OCI-LY7 (cell line): ENCODE measurements at regions not wholly inside any gene's neighbourhood (a gene's known extent, or its start where the extent isn't known, plus 50 kb on each side); places are given as distances from the start of the nearest gene placed in this dataset.
"Not testable (repeated sequence)": the region's sequence is repeated elsewhere in the genome, so short reads cannot be mapped to it uniquely, and the experiment has no call there.

Experiments used
- BruUV-seq: library from RNA; stranded (reverse); fragments of 400-500 nt; replicated peaks from 2 replicates; lab custom pipeline; 2021; lab: Mats Ljungman, UMichigan
- CTCF ChIA-PET: fragments of 300-600 bp; sonication (Branson Sonifier 250); formaldehyde crosslinking; loops from one replicate; lab custom pipeline; 2022; ENCODE audit warnings: antibody characterized with exemption; ENCODE audit not compliant: unreplicated experiment; lab: Charles Lee
- POLR2A ChIA-PET: fragments of 300-600 bp; sonication (Branson Sonifier 250); formaldehyde crosslinking; loops from one replicate; lab custom pipeline; 2022; ENCODE audit warnings: antibody characterized with exemption; lab: Charles Lee
- DNase-seq: peaks from one replicate; pipeline ENCODE4 v3.0.0-alpha.2; 2015; ENCODE audit warnings: low spot score
- H2AFZ ChIP-seq: fragments of 200-600 bp; sonication (generic), shearing (Covaris generic); 2 replicates; pipeline ENCODE4 v1.6.1; 2014; ENCODE audit warnings: mild to moderate bottlenecking, antibody characterized with exemption, low read length, moderate library complexity
- H3K27ac ChIP-seq: fragments of 200-600 bp; sonication (generic); 2 replicates; pipeline ENCODE4 v1.5.1; 2014; ENCODE audit warnings: mixed run types, low read depth, mild to moderate bottlenecking, moderate library complexity, low read length, inconsistent platforms; ENCODE audit not compliant: poor library complexity, severe bottlenecking
- H3K36me3 ChIP-seq: fragments of 200-600 bp; sonication (generic); 2 replicates; pipeline ENCODE4 v1.6.1; 2014; ENCODE audit warnings: mild to moderate bottlenecking, antibody characterized with exemption, low read length, moderate library complexity, mixed read lengths; ENCODE audit not compliant: insufficient read depth
- H3K4me1 ChIP-seq: fragments of 200-600 bp; sonication (generic); 2 replicates; pipeline ENCODE4 v1.5.1; 2014; ENCODE audit warnings: mild to moderate bottlenecking, low read length; ENCODE audit not compliant: insufficient read depth, poor library complexity, severe bottlenecking
- H3K4me2 ChIP-seq: fragments of 200-600 bp; sonication (generic); 2 replicates; pipeline ENCODE4 v1.6.1; 2014; ENCODE audit warnings: mild to moderate bottlenecking, low read length
- H3K4me3 ChIP-seq: fragments of 200-600 bp; sonication (generic); 2 replicates; pipeline ENCODE4 v1.5.1; 2014; ENCODE audit warnings: mild to moderate bottlenecking, low read depth, low read length; ENCODE audit not compliant: poor library complexity, severe bottlenecking
- H3K79me2 ChIP-seq: fragments of 200-600 bp; sonication (generic); 2 replicates; pipeline ENCODE4 v1.6.1; 2016; ENCODE audit warnings: low read depth, mild to moderate bottlenecking, low read length, moderate library complexity, mixed read lengths; ENCODE audit not compliant: insufficient read depth
- H3K9me2 ChIP-seq: fragments of 200-600 bp; sonication (generic); 2 replicates; pipeline ENCODE4 v1.6.1; 2016; ENCODE audit warnings: mild to moderate bottlenecking, low read length, mixed read lengths; ENCODE audit not compliant: insufficient read depth
- H3K9me3 ChIP-seq: fragments of 200-600 bp; sonication (generic); 2 replicates; pipeline ENCODE4 v1.6.1; 2014; ENCODE audit warnings: mild to moderate bottlenecking, mixed run types, low read length, mixed read lengths
- H4K20me1 ChIP-seq: fragments of 200-600 bp; sonication (generic); 2 replicates; pipeline ENCODE4 v1.6.1; 2014; ENCODE audit warnings: mild to moderate bottlenecking, antibody characterized with exemption, low read length, moderate library complexity, mixed read lengths; ENCODE audit not compliant: insufficient read depth
- EZH2phosphoT487 ChIP-seq: fragments of 200-600 bp; sonication (generic); IDR thresholded peaks from 2 replicates; pipeline ENCODE4 v1.6.1; 2018; ENCODE audit warnings: low read depth, borderline replicate concordance, mild to moderate bottlenecking, mixed run types, antibody characterized with exemption, low read length, moderate library complexity, mixed read lengths
- intact Hi-C: fragments of 100-400 bp; cut with micrococcal nuclease; formaldehyde crosslinking; loops from one replicate; pipeline ENCODE4 v1.10.0; 2022; ENCODE audit not compliant: unreplicated experiment
- TF ChIP-seq, protein P1 (sequence below): fragments of 200-600 bp; sonication (generic); conservative IDR thresholded peaks from 2 replicates; pipeline ENCODE4 v1.5.1; 2014; ENCODE audit warnings: mild to moderate bottlenecking, antibody characterized with exemption, low read length, moderate library complexity, mixed read lengths

- BruUV-seq: no TSS peak
Observed at GRCh38 chr22:22772883-22773282, 114.7 kb upstream of the IGLL5 start.

DNA sequence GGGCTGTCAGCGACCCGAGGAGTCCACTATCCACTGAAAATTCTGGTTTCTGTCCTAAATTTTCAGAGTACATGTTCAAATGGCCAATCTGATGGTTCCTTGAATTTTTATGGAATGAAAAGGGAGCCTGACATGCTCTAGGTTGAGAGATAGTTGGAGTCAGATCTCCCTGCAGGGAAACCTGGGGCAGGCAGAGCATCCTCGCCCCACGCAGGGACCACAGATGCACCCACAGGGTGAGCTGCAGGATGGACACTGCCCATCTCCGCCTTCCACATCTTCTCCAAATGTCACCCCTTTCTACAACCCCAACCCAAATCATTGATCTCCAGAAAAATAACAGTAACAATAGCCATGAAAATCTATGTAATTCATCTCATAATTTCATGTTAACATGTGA, 114.2 kb upstream of the IGLL5 start:
- no peak overlapping the region for H3K4me3 ChIP-seq
- H4K20me1 ChIP-seq: no peaks in the 10 kb centered on the region
- intact Hi-C loops: loop anchor here (5.0 to 10.0 kb wide), 3 partner anchors 109 to 309 kb away; no protein-coding TSS in a partner anchor
- H3K4me1 ChIP-seq: peaks cover 21% of the 10 kb centered on the region
- no peak for DNase-seq
- no peak for TF ChIP-seq EZH2phosphoT487
- TF ChIP-seq, protein P1, sequence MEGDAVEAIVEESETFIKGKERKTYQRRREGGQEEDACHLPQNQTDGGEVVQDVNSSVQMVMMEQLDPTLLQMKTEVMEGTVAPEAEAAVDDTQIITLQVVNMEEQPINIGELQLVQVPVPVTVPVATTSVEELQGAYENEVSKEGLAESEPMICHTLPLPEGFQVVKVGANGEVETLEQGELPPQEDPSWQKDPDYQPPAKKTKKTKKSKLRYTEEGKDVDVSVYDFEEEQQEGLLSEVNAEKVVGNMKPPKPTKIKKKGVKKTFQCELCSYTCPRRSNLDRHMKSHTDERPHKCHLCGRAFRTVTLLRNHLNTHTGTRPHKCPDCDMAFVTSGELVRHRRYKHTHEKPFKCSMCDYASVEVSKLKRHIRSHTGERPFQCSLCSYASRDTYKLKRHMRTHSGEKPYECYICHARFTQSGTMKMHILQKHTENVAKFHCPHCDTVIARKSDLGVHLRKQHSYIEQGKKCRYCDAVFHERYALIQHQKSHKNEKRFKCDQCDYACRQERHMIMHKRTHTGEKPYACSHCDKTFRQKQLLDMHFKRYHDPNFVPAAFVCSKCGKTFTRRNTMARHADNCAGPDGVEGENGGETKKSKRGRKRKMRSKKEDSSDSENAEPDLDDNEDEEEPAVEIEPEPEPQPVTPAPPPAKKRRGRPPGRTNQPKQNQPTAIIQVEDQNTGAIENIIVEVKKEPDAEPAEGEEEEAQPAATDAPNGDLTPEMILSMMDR: no peak
- H3K36me3 ChIP-seq: no peaks in the 10 kb centered on the region
- ChIA-PET POLR2A (no interaction called here), CTCF (no interaction called here)
- BruUV-seq: no TSS peak
- no peaks in the 10 kb centered on the region for H3K9me3 ChIP-seq
- H2AFZ ChIP-seq: no peak overlapping the region
- H3K79me2 ChIP-seq: no peaks in the 10 kb centered on the region
- H3K9me2 ChIP-seq: no peaks in the 10 kb centered on the region
- no peak overlapping the region for H3K4me2 ChIP-seq
- no peak overlapping the region for H3K27ac ChIP-seq

More at GRCh38 chr22:22772883-22773282, 114.7 kb upstream of the IGLL5 start:
- H3K4me1 ChIP-seq: peaks cover 21% of the 10 kb centered on the region
- ChIA-PET CTCF (no interaction called here), POLR2A (no interaction called here)
- no peaks in the 10 kb centered on the region for H3K9me2 ChIP-seq
- H3K36me3 ChIP-seq: no peaks in the 10 kb centered on the region
- H3K79me2 ChIP-seq: no peaks in the 10 kb centered on the region
- no peak overlapping the region for H3K4me2 ChIP-seq
- no peak overlapping the region for H3K4me3 ChIP-seq
- no peak overlapping the region for H3K27ac ChIP-seq
- TF ChIP-seq, protein P1: no peak
- TF ChIP-seq EZH2phosphoT487: no peak
- DNase-seq: no peak
- intact Hi-C loops: loop anchor here (5.0 to 10.0 kb wide), 3 partner anchors 109 to 308 kb away; no protein-coding TSS in a partner anchor
- no peaks in the 10 kb centered on the region for H4K20me1 ChIP-seq
- no peak overlapping the region for H2AFZ ChIP-seq
- H3K9me3 ChIP-seq: no peaks in the 10 kb centered on the region

GRCh38 chr22:22773979-22774604, 113.5 kb upstream of the IGLL5 start:
- no peaks in the 10 kb centered on the region for H3K79me2 ChIP-seq
- peaks cover 21% of the 10 kb centered on the region for H3K4me1 ChIP-seq
- peak; percentile 80 for DNase-seq
- no peak overlapping the region for H3K4me3 ChIP-seq
- H3K27ac ChIP-seq: no peak overlapping the region
- intact Hi-C loops: loop anchor here (5.0 to 10.0 kb wide), 3 partner anchors 108 to 309 kb away; no protein-coding TSS in a partner anchor
- H2AFZ ChIP-seq: no peak overlapping the region
- no peaks in the 10 kb centered on the region for H3K9me3 ChIP-seq
- POLR2A ChIA-PET: no interaction called here
- no peak for TF ChIP-seq EZH2phosphoT487
- TF ChIP-seq, protein P1: no peak
- no TSS peak for BruUV-seq
- H3K4me2 ChIP-seq: peak overlapping the region; percentile 49
- CTCF ChIA-PET: no interaction called here
- no peaks in the 10 kb centered on the region for H3K9me2 ChIP-seq
- H4K20me1 ChIP-seq: no peaks in the 10 kb centered on the region
- no peaks in the 10 kb centered on the region for H3K36me3 ChIP-seq

DNA sequence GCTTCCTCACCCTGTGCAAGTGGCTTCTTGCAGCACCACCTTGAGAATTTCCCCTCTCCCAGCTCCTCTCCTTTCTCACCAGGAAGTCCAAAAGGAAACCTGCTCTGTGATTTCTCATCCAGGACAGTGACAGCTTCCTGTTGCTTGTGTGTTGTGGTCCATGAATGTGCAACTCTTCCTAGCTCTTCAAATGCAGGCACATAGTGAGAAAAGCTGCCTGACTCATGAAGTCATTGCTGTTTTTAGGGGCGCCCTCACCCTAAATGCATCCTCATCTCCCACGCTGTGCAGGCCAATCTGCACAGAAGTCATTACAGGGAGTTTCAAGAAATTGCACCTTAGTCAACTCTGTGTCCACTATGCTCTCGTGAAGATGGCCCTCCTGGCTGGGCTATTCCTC, 112.9 kb upstream of the IGLL5 start:
- H3K27ac ChIP-seq, H3K9me3 ChIP-seq, BruUV-seq, H2AFZ ChIP-seq, DNase-seq, POLR2A ChIA-PET, CTCF ChIA-PET, H3K9me2 ChIP-seq, H3K79me2 ChIP-seq, H4K20me1 ChIP-seq, H3K36me3 ChIP-seq, H3K4me3 ChIP-seq: not testable (repeated sequence)
- Histone ChIP-seq H3K4me1 (peaks cover 21% of the 10 kb centered on the region), H3K4me2 (peak overlapping the region; percentile 49)
- intact Hi-C loops: loop anchor here (5.0 to 10.0 kb wide), 3 partner anchors 108 to 310 kb away; no protein-coding TSS in a partner anchor
